ENCODE measurements at regions not wholly inside any gene's neighbourhood (a gene's known extent, or its start where the extent isn't known, plus 50 kb on each side); places are given as distances from the start of the nearest gene placed in this dataset.
"Not testable (repeated sequence)": the region's sequence is repeated elsewhere in the genome, so short reads cannot be mapped to it uniquely, and the experiment has no call there.

GRCh38 chr14:56000846-56001245 is 117.4 kb upstream of the PELI2 start:
- no peak for DNase-seq

GRCh38 chr14:56002342-56002741 is 115.9 kb upstream of the PELI2 start:
- DNase-seq, result no peak

GRCh38 chr14:56002876-56003625 is 115.2 kb upstream of the PELI2 start:
- DNase-seq, result peak; percentile 38

- no peak for DNase-seq
Observed at GRCh38 chr14:56004323-56004722, 113.9 kb upstream of the PELI2 start.

GRCh38 chr14:56004786-56005185 is 113.4 kb upstream of the PELI2 start:
- DNase-seq, result peak; percentile 6

- DNase-seq, result no peak
Observed at GRCh38 chr14:56005191-56006053, 112.8 kb upstream of the PELI2 start.

GRCh38 chr14:56007491-56007890 is 110.7 kb upstream of the PELI2 start:
- not testable (repeated sequence) for DNase-seq

GRCh38 chr14:56008150-56008549 is 110.1 kb upstream of the PELI2 start:
- no peak for DNase-seq

GRCh38 chr14:56008661-56009060 is 109.5 kb upstream of the PELI2 start:
- not testable (repeated sequence) for DNase-seq

- no peak for DNase-seq
Observed at GRCh38 chr14:56023661-56024081, 94.5 kb upstream of the PELI2 start.

GRCh38 chr14:56025191-56025590 is 93.0 kb upstream of the PELI2 start:
- no peak for DNase-seq

- no peak for DNase-seq
Observed at GRCh38 chr14:56026506-56026905, 91.7 kb upstream of the PELI2 start.

GRCh38 chr14:56027421-56027820 is 90.8 kb upstream of the PELI2 start:
- no peak for DNase-seq

- no peak for DNase-seq
Observed at GRCh38 chr14:56027916-56028712, 90.1 kb upstream of the PELI2 start.

GRCh38 chr14:56036353-56036752 is 81.9 kb upstream of the PELI2 start:
- DNase-seq, result no peak

- DNase-seq, result no peak
Observed at GRCh38 chr14:56040121-56040520, 78.1 kb upstream of the PELI2 start.

- no peak for DNase-seq
Observed at GRCh38 chr14:56044196-56044595, 74.0 kb upstream of the PELI2 start.

- DNase-seq, result no peak
Observed at GRCh38 chr14:56046546-56046945, 71.7 kb upstream of the PELI2 start.

GRCh38 chr14:56046996-56047395 is 71.2 kb upstream of the PELI2 start:
- no peak for DNase-seq

GRCh38 chr14:56049536-56049935 is 68.7 kb upstream of the PELI2 start:
- DNase-seq, result no peak

- DNase-seq, result no peak
Observed at GRCh38 chr14:56055511-56055910, 62.7 kb upstream of the PELI2 start.

- no peak for DNase-seq
Observed at GRCh38 chr14:56056031-56056430, 62.2 kb upstream of the PELI2 start.

GRCh38 chr14:56057071-56057741 is 61.0 kb upstream of the PELI2 start:
- no peak for DNase-seq
